ENCODE measurements at regions not wholly inside any gene's neighbourhood (a gene's known extent, or its start where the extent isn't known, plus 50 kb on each side); places are given as distances from the start of the nearest gene placed in this dataset.

DNA sequence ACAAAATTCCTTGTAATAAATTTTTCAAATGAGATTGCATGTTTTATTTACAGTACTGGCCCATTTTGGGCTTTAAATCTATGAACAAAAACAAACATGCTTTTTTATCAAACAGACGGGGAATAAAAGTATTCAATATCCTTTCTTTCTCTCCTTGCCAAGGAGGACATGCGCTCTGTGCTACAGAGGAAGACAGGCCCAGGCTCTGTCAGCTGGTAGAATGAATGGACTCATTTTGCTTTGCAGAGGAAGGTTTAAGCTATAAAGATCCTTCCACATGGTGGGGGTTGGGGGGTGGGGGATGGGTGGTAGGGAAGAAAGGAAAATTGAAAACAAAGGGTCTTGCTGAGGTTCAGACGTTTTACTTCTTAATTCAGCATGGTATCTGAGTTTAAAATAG, 575.6 kb downstream of the INSC start:
- TF ChIP-seq NFRKB (IDR thresholded peaks at IDR 0.05; ENCODE audit: low read depth) (no peak), TAF1 (IDR thresholded peaks at IDR 0.05; ENCODE audit: control insufficient read depth, extremely low read depth, insufficient read depth, low read length, severe bottlenecking) (no peak)
